ENCODE measurements at regions not wholly inside any gene's neighbourhood (a gene's known extent, or its start where the extent isn't known, plus 50 kb on each side); places are given as distances from the start of the nearest gene placed in this dataset.

- no peaks in the 10 kb centered on the region for H3K9me3 ChIP-seq (ENCODE audit: low read length)
- no peaks in the 10 kb centered on the region for H3K36me3 ChIP-seq (ENCODE audit: insufficient read depth, low read length)
- H3K27ac ChIP-seq (ENCODE audit: low read depth, low read length): no peak overlapping the region
- no peaks in the 10 kb centered on the region for H3K4me1 ChIP-seq (ENCODE audit: insufficient read depth, low read length)
- no peak overlapping the region for H3K9ac ChIP-seq (ENCODE audit: low read length)
- H3K4me3 ChIP-seq (ENCODE audit: low read depth in 1 of 2, low read length in 2 of 2): no peak overlapping the region
- no peaks in the 10 kb centered on the region for H3K27me3 ChIP-seq (ENCODE audit: control insufficient read depth in 1 of 2, insufficient read depth in 2 of 2, low read length in 2 of 2)
Observed at GRCh38 chr10:107611115-107611514, 446.6 kb upstream of the SORCS1 start.

GRCh38 chr10:107589081-107589480 lies 424.6 kb upstream of the SORCS1 start:
- Histone ChIP-seq H3K9ac (ENCODE audit: low read length) (no peak overlapping the region), H3K9me3 (ENCODE audit: low read length) (no peaks in the 10 kb centered on the region), H3K27ac (ENCODE audit: low read depth, low read length) (no peak overlapping the region), H3K4me3 (ENCODE audit: low read depth in 1 of 2, low read length in 2 of 2) (no peak overlapping the region), H3K4me1 (ENCODE audit: insufficient read depth, low read length) (no peaks in the 10 kb centered on the region), H3K27me3 (ENCODE audit: control insufficient read depth in 1 of 2, insufficient read depth in 2 of 2, low read length in 2 of 2) (no peaks in the 10 kb centered on the region), H3K36me3 (ENCODE audit: insufficient read depth, low read length) (no peaks in the 10 kb centered on the region)

GRCh38 chr10:107585630-107586029 lies 421.1 kb upstream of the SORCS1 start:
- Histone ChIP-seq H3K27me3 (ENCODE audit: control insufficient read depth in 1 of 2, insufficient read depth in 2 of 2, low read length in 2 of 2) (no peaks in the 10 kb centered on the region), H3K9me3 (ENCODE audit: low read length) (no peaks in the 10 kb centered on the region), H3K27ac (ENCODE audit: low read depth, low read length) (no peak overlapping the region), H3K36me3 (ENCODE audit: insufficient read depth, low read length) (no peaks in the 10 kb centered on the region), H3K4me1 (ENCODE audit: insufficient read depth, low read length) (no peaks in the 10 kb centered on the region), H3K4me3 (ENCODE audit: low read depth in 1 of 2, low read length in 2 of 2) (no peak overlapping the region), H3K9ac (ENCODE audit: low read length) (no peak overlapping the region)

GRCh38 chr10:107583974-107584373 lies 419.5 kb upstream of the SORCS1 start:
- H3K9me3 ChIP-seq (ENCODE audit: low read length): no peaks in the 10 kb centered on the region
- H3K27ac ChIP-seq (ENCODE audit: low read depth, low read length): no peak overlapping the region
- no peak overlapping the region for H3K9ac ChIP-seq (ENCODE audit: low read length)
- H3K4me3 ChIP-seq (ENCODE audit: low read depth in 1 of 2, low read length in 2 of 2): no peak overlapping the region
- no peaks in the 10 kb centered on the region for H3K36me3 ChIP-seq (ENCODE audit: insufficient read depth, low read length)
- no peaks in the 10 kb centered on the region for H3K27me3 ChIP-seq (ENCODE audit: control insufficient read depth in 1 of 2, insufficient read depth in 2 of 2, low read length in 2 of 2)
- no peaks in the 10 kb centered on the region for H3K4me1 ChIP-seq (ENCODE audit: insufficient read depth, low read length)

- Histone ChIP-seq H3K9ac (ENCODE audit: low read length) (no peak overlapping the region), H3K4me3 (ENCODE audit: low read depth in 1 of 2, low read length in 2 of 2) (no peak overlapping the region), H3K36me3 (ENCODE audit: insufficient read depth, low read length) (no peaks in the 10 kb centered on the region), H3K27me3 (ENCODE audit: control insufficient read depth in 1 of 2, insufficient read depth in 2 of 2, low read length in 2 of 2) (no peaks in the 10 kb centered on the region), H3K27ac (ENCODE audit: low read depth, low read length) (no peak overlapping the region), H3K9me3 (ENCODE audit: low read length) (no peaks in the 10 kb centered on the region), H3K4me1 (ENCODE audit: insufficient read depth, low read length) (no peaks in the 10 kb centered on the region)
Observed at GRCh38 chr10:107579970-107580369, 415.5 kb upstream of the SORCS1 start.

- Histone ChIP-seq H3K9ac (ENCODE audit: low read length) (no peak overlapping the region), H3K4me1 (ENCODE audit: insufficient read depth, low read length) (no peaks in the 10 kb centered on the region), H3K36me3 (ENCODE audit: insufficient read depth, low read length) (no peaks in the 10 kb centered on the region), H3K27ac (ENCODE audit: low read depth, low read length) (no peak overlapping the region), H3K9me3 (ENCODE audit: low read length) (no peaks in the 10 kb centered on the region), H3K27me3 (ENCODE audit: control insufficient read depth in 1 of 2, insufficient read depth in 2 of 2, low read length in 2 of 2) (no peaks in the 10 kb centered on the region), H3K4me3 (ENCODE audit: low read depth in 1 of 2, low read length in 2 of 2) (no peak overlapping the region)
Observed at GRCh38 chr10:107577221-107577620, 412.7 kb upstream of the SORCS1 start.

- H3K4me1 ChIP-seq (ENCODE audit: insufficient read depth, low read length): no peaks in the 10 kb centered on the region
- H3K36me3 ChIP-seq (ENCODE audit: insufficient read depth, low read length): no peaks in the 10 kb centered on the region
- H3K27ac ChIP-seq (ENCODE audit: low read depth, low read length): no peak overlapping the region
- H3K27me3 ChIP-seq (ENCODE audit: control insufficient read depth in 1 of 2, insufficient read depth in 2 of 2, low read length in 2 of 2): no peaks in the 10 kb centered on the region
- no peaks in the 10 kb centered on the region for H3K9me3 ChIP-seq (ENCODE audit: low read length)
- H3K9ac ChIP-seq (ENCODE audit: low read length): no peak overlapping the region
- H3K4me3 ChIP-seq (ENCODE audit: low read depth in 1 of 2, low read length in 2 of 2): no peak overlapping the region
Observed at GRCh38 chr10:107576746-107577145, 412.2 kb upstream of the SORCS1 start.

- Histone ChIP-seq H3K27ac (ENCODE audit: low read depth, low read length) (no peak overlapping the region), H3K9ac (ENCODE audit: low read length) (no peak overlapping the region), H3K36me3 (ENCODE audit: insufficient read depth, low read length) (no peaks in the 10 kb centered on the region), H3K4me3 (ENCODE audit: low read depth in 1 of 2, low read length in 2 of 2) (no peak overlapping the region), H3K4me1 (ENCODE audit: insufficient read depth, low read length) (no peaks in the 10 kb centered on the region), H3K27me3 (ENCODE audit: control insufficient read depth in 1 of 2, insufficient read depth in 2 of 2, low read length in 2 of 2) (no peaks in the 10 kb centered on the region), H3K9me3 (ENCODE audit: low read length) (no peaks in the 10 kb centered on the region)
Observed at GRCh38 chr10:107565014-107565413, 400.5 kb upstream of the SORCS1 start.

- no peak overlapping the region for H3K4me3 ChIP-seq (ENCODE audit: low read depth in 1 of 2, low read length in 2 of 2)
- no peaks in the 10 kb centered on the region for H3K27me3 ChIP-seq (ENCODE audit: control insufficient read depth in 1 of 2, insufficient read depth in 2 of 2, low read length in 2 of 2)
- no peak overlapping the region for H3K9ac ChIP-seq (ENCODE audit: low read length)
- no peaks in the 10 kb centered on the region for H3K4me1 ChIP-seq (ENCODE audit: insufficient read depth, low read length)
- H3K36me3 ChIP-seq (ENCODE audit: insufficient read depth, low read length): no peaks in the 10 kb centered on the region
- H3K9me3 ChIP-seq (ENCODE audit: low read length): no peaks in the 10 kb centered on the region
- no peak overlapping the region for H3K27ac ChIP-seq (ENCODE audit: low read depth, low read length)
Observed at GRCh38 chr10:107561136-107561650, 396.7 kb upstream of the SORCS1 start.

- Histone ChIP-seq H3K4me3 (ENCODE audit: low read depth in 1 of 2, low read length in 2 of 2) (no peak overlapping the region), H3K9me3 (ENCODE audit: low read length) (no peaks in the 10 kb centered on the region), H3K36me3 (ENCODE audit: insufficient read depth, low read length) (no peaks in the 10 kb centered on the region), H3K27ac (ENCODE audit: low read depth, low read length) (no peak overlapping the region), H3K4me1 (ENCODE audit: insufficient read depth, low read length) (no peaks in the 10 kb centered on the region), H3K27me3 (ENCODE audit: control insufficient read depth in 1 of 2, insufficient read depth in 2 of 2, low read length in 2 of 2) (no peaks in the 10 kb centered on the region), H3K9ac (ENCODE audit: low read length) (no peak overlapping the region)
Observed at GRCh38 chr10:107557916-107558315, 393.4 kb upstream of the SORCS1 start.

- Histone ChIP-seq H3K27me3 (ENCODE audit: control insufficient read depth in 1 of 2, insufficient read depth in 2 of 2, low read length in 2 of 2) (no peaks in the 10 kb centered on the region), H3K9ac (ENCODE audit: low read length) (no peak overlapping the region), H3K27ac (ENCODE audit: low read depth, low read length) (no peak overlapping the region), H3K4me3 (ENCODE audit: low read depth in 1 of 2, low read length in 2 of 2) (no peak overlapping the region), H3K9me3 (ENCODE audit: low read length) (no peaks in the 10 kb centered on the region), H3K36me3 (ENCODE audit: insufficient read depth, low read length) (no peaks in the 10 kb centered on the region), H3K4me1 (ENCODE audit: insufficient read depth, low read length) (no peaks in the 10 kb centered on the region)
Observed at GRCh38 chr10:107554333-107554732, 389.8 kb upstream of the SORCS1 start.

- no peak overlapping the region for H3K4me3 ChIP-seq (ENCODE audit: low read depth in 1 of 2, low read length in 2 of 2)
- no peaks in the 10 kb centered on the region for H3K9me3 ChIP-seq (ENCODE audit: low read length)
- no peaks in the 10 kb centered on the region for H3K4me1 ChIP-seq (ENCODE audit: insufficient read depth, low read length)
- H3K27me3 ChIP-seq (ENCODE audit: control insufficient read depth in 1 of 2, insufficient read depth in 2 of 2, low read length in 2 of 2): no peaks in the 10 kb centered on the region
- no peak overlapping the region for H3K9ac ChIP-seq (ENCODE audit: low read length)
- no peaks in the 10 kb centered on the region for H3K36me3 ChIP-seq (ENCODE audit: insufficient read depth, low read length)
- H3K27ac ChIP-seq (ENCODE audit: low read depth, low read length): no peak overlapping the region
Observed at GRCh38 chr10:107553470-107553869, 389.0 kb upstream of the SORCS1 start.

Data from muscle layer of colon (tissue), 2 donors.